ENCODE measurements at regions not wholly inside any gene's neighbourhood (a gene's known extent, or its start where the extent isn't known, plus 50 kb on each side); places are given as distances from the start of the nearest gene placed in this dataset.
"Not testable (repeated sequence)": the region's sequence is repeated elsewhere in the genome, so short reads cannot be mapped to it uniquely, and the experiment has no call there.

GRCh38 chrX:147468600-147468999 lies 443.1 kb upstream of the FMR1 start:
- Histone ChIP-seq H3K4me3 (no peak overlapping the region), H3K27ac (no peak overlapping the region)

- H3K4me3 ChIP-seq = no peak overlapping the region
- H3K27ac ChIP-seq = no peak overlapping the region
These were observed 435.7 kb upstream of the FMR1 start for GRCh38 chrX:147476008-147476407.

- no peak overlapping the region for H3K4me3 ChIP-seq
- H3K27ac ChIP-seq = no peak overlapping the region
These were observed 432.8 kb upstream of the FMR1 start for GRCh38 chrX:147478899-147479298.

GRCh38 chrX:147485207-147485606 lies 426.5 kb upstream of the FMR1 start:
- no peak overlapping the region for H3K27ac ChIP-seq
- no peak overlapping the region for H3K4me3 ChIP-seq

GRCh38 chrX:147494365-147494764 lies 417.4 kb upstream of the FMR1 start:
- no peak overlapping the region for H3K4me3 ChIP-seq
- H3K27ac ChIP-seq = no peak overlapping the region

- H3K4me3 ChIP-seq = no peak overlapping the region
- no peak overlapping the region for H3K27ac ChIP-seq
These were observed 412.9 kb upstream of the FMR1 start for GRCh38 chrX:147498796-147499195.

- Histone ChIP-seq H3K27ac (no peak overlapping the region), H3K4me3 (no peak overlapping the region)
These were observed 388.7 kb upstream of the FMR1 start for GRCh38 chrX:147522981-147523380.

GRCh38 chrX:147533426-147533825 lies 378.3 kb upstream of the FMR1 start:
- Histone ChIP-seq H3K4me3 (no peak overlapping the region), H3K27ac (no peak overlapping the region)

GRCh38 chrX:147537172-147537571 lies 374.5 kb upstream of the FMR1 start:
- Histone ChIP-seq H3K4me3 (no peak overlapping the region), H3K27ac (no peak overlapping the region)

- not testable (repeated sequence) for H3K4me3 ChIP-seq, H3K27ac ChIP-seq
These were observed 363.7 kb upstream of the FMR1 start for GRCh38 chrX:147548023-147548422.

- H3K27ac ChIP-seq = no peak overlapping the region
- no peak overlapping the region for H3K4me3 ChIP-seq
These were observed 361.5 kb upstream of the FMR1 start for GRCh38 chrX:147550217-147550616.

- Histone ChIP-seq H3K27ac (no peak overlapping the region), H3K4me3 (no peak overlapping the region)
These were observed 352.5 kb upstream of the FMR1 start for GRCh38 chrX:147559191-147559590.

GRCh38 chrX:147565237-147565636 lies 346.5 kb upstream of the FMR1 start:
- Histone ChIP-seq H3K4me3 (no peak overlapping the region), H3K27ac (peak overlapping the region in 2 of 21 experiments; percentile 35 to 54)

- H3K4me3 ChIP-seq = no peak overlapping the region
- no peak overlapping the region for H3K27ac ChIP-seq
These were observed 341.2 kb upstream of the FMR1 start for GRCh38 chrX:147570483-147570882.

- H3K4me3 ChIP-seq = no peak overlapping the region
- no peak overlapping the region for H3K27ac ChIP-seq
These were observed 338.5 kb upstream of the FMR1 start for GRCh38 chrX:147573266-147573665.

GRCh38 chrX:147602176-147602696 lies 309.5 kb upstream of the FMR1 start:
- H3K4me3 ChIP-seq = no peak overlapping the region
- no peak overlapping the region for H3K27ac ChIP-seq

- H3K27ac ChIP-seq = no peak overlapping the region
- no peak overlapping the region for H3K4me3 ChIP-seq
These were observed 285.1 kb upstream of the FMR1 start for GRCh38 chrX:147626605-147627004.

- Histone ChIP-seq H3K4me3 (no peak overlapping the region), H3K27ac (no peak overlapping the region)
These were observed 276.5 kb upstream of the FMR1 start for GRCh38 chrX:147635186-147635585.

GRCh38 chrX:147637190-147637589 lies 274.5 kb upstream of the FMR1 start:
- H3K27ac ChIP-seq = no peak overlapping the region
- H3K4me3 ChIP-seq = no peak overlapping the region

GRCh38 chrX:147646949-147647723 lies 264.6 kb upstream of the FMR1 start:
- Histone ChIP-seq H3K4me3 (no peak overlapping the region), H3K27ac (no peak overlapping the region)

- Histone ChIP-seq H3K4me3 (no peak overlapping the region), H3K27ac (no peak overlapping the region)
These were observed 235.9 kb upstream of the FMR1 start for GRCh38 chrX:147675819-147676218.
